ENCODE measurements at regions not wholly inside any gene's neighbourhood (a gene's known extent, or its start where the extent isn't known, plus 50 kb on each side); places are given as distances from the start of the nearest gene placed in this dataset.

DNA sequence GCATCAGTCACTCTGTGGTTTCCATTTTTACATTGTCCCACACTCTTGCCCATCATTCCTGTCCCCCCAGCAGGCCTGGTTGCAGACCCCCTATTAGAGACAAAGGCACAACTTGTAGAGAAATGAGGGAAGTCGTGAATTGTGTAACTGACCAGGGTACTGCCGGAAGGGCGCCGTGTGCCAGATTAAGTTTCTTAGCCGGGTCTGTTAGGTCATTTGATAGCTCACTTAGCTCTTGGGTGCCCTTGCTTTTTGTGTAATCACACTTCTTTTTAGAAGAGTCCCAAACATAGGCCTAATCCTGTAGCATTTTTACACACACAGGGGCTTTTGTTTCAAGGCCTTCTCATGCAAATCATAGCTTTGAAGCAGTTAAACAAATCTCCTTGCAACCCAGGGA lies 87.2 kb downstream of the CTAGE1 start:
- no peak for DNase-seq
- Histone ChIP-seq H3K4me2 (ENCODE audit: insufficient read depth, insufficient read length, low read length) (no peak overlapping the region), H4K8ac (replicated peaks; ENCODE audit: insufficient read length, low read depth, low read length) (no peak overlapping the region), H2AK5ac (ENCODE audit: insufficient read length, low read length) (no peak overlapping the region), H2BK20ac (ENCODE audit: low read depth, low read length, poor library complexity, severe bottlenecking) (no peak overlapping the region), H3T11ph (ENCODE audit: low read length) (no peak overlapping the region), H3K9ac (ENCODE audit: extremely low read depth, insufficient read length, low read length) (no peak overlapping the region), H2BK15ac (ENCODE audit: low read depth, low read length) (no peak overlapping the region), H3K79me1 (ENCODE audit: insufficient read depth, low read depth, low read length, poor library complexity, severe bottlenecking) (no peaks in the 10 kb centered on the region), H3K79me2 (ENCODE audit: insufficient read depth, low read length) (no peaks in the 10 kb centered on the region), H2AFZ (ENCODE audit: low read length) (no peak overlapping the region), H3K56ac (ENCODE audit: insufficient read length, low read depth, low read length) (no peak overlapping the region), H2BK5ac (ENCODE audit: insufficient read length, low read length) (no peak overlapping the region), H3K4ac (ENCODE audit: low read depth, low read length) (no peak overlapping the region), H4K91ac (ENCODE audit: insufficient read length, low read depth, low read length) (no peak overlapping the region), H3K18ac (ENCODE audit: insufficient read length, low read depth, low read length) (no peak overlapping the region), H3K23me2 (ENCODE audit: insufficient read length, low read depth, low read length, poor library complexity, severe bottlenecking) (no peaks in the 10 kb centered on the region), H3K4me1 (ENCODE audit: insufficient read depth, low read length) (peaks cover 3% of the 10 kb centered on the region; the same call in 1 of the 2 replicates), H3K23ac (ENCODE audit: insufficient read length, low read depth, low read length) (no peak overlapping the region), H2BK120ac (ENCODE audit: low read depth, low read length, poor library complexity, severe bottlenecking) (no peak overlapping the region), H4K5ac (ENCODE audit: insufficient read length, low read depth, low read length) (no peak overlapping the region), H3K27me3 (ENCODE audit: insufficient read depth, low read length) (no peaks in the 10 kb centered on the region; the same call in 1 of the 2 replicates), H3K14ac (ENCODE audit: insufficient read depth, low read length) (no peak overlapping the region), H4K20me1 (ENCODE audit: control insufficient read depth, insufficient read depth, insufficient read length) (no peaks in the 10 kb centered on the region), H3K9me3 (ENCODE audit: control insufficient read depth, low read depth, low read length) (no peaks in the 10 kb centered on the region), H2BK12ac (ENCODE audit: insufficient read length, low read depth, low read length) (no peak overlapping the region), H3K27ac (ENCODE audit: insufficient read length, low read depth, low read length) (no peak overlapping the region)
- Mint-ChIP-seq H3K9me3 (peaks cover 0 to 3% of the 10 kb centered on the region in 2 experiments; a peak in 1 of 5 replicates), H3K27ac (no peak overlapping the region), H3K27me3 (ENCODE audit: low read depth) (peaks cover 85% of the 10 kb centered on the region), H3K4me3 (no peak overlapping the region), H3K4me1 (peaks cover 21 to 24% of the 10 kb centered on the region in 2 experiments), H3K36me3 (ENCODE audit: insufficient read depth in 1 of 3, low read depth in 3 of 3) (no peaks in the 10 kb centered on the region)
- TF ChIP-seq, protein P1, sequence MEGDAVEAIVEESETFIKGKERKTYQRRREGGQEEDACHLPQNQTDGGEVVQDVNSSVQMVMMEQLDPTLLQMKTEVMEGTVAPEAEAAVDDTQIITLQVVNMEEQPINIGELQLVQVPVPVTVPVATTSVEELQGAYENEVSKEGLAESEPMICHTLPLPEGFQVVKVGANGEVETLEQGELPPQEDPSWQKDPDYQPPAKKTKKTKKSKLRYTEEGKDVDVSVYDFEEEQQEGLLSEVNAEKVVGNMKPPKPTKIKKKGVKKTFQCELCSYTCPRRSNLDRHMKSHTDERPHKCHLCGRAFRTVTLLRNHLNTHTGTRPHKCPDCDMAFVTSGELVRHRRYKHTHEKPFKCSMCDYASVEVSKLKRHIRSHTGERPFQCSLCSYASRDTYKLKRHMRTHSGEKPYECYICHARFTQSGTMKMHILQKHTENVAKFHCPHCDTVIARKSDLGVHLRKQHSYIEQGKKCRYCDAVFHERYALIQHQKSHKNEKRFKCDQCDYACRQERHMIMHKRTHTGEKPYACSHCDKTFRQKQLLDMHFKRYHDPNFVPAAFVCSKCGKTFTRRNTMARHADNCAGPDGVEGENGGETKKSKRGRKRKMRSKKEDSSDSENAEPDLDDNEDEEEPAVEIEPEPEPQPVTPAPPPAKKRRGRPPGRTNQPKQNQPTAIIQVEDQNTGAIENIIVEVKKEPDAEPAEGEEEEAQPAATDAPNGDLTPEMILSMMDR (conservative IDR thresholded peaks at IDR 0.05) = no peak
- WGBS (ENCODE audit: extremely low coverage, insufficient read length, low lambda C conversion rate) = no CpG with 5 or more reads among the region's 5 CpGs
